B cell (primary cell): ENCODE measurements at regions not wholly inside any gene's neighbourhood (a gene's known extent, or its start where the extent isn't known, plus 50 kb on each side); places are given as distances from the start of the nearest gene placed in this dataset.

Experiments
- ATAC-seq: fragments of 200-7000 bp; cut with Tn5 transposase; one replicate; pipeline ENCODE4 v1.10.0; 2021; ENCODE audit warnings: low read depth, mild to moderate bottlenecking, moderate number of reproducible peaks, moderate library complexity
- CTCF ChIA-PET: fragments of 350-600 bp; sonication (Branson Sonifier 250); formaldehyde crosslinking; loops from one replicate; lab custom pipeline; 2021; ENCODE audit warnings: antibody characterized with exemption, inconsistent platforms; lab: Charles Lee
- POLR2A ChIA-PET: fragments of 350-600 bp; sonication (Branson Sonifier 250); formaldehyde crosslinking; loops from one replicate; lab custom pipeline; 2021; ENCODE audit warnings: antibody characterized with exemption; lab: Charles Lee
- DNase-seq: peaks from one replicate; pipeline ENCODE4 v3.0.0; 2013
- H2AFZ ChIP-seq: 2 replicates; pipeline ENCODE4 v1.6.1; 2012; ENCODE audit warnings: mild to moderate bottlenecking, low read depth, low read length; ENCODE audit not compliant: insufficient read depth, poor library complexity, severe bottlenecking
- H3K27ac ChIP-seq, 2 donors: 1 replicate in 1 of 2; 2 replicates in 1 of 2; pipeline ENCODE4 v1.5.1; 2012 to 2013; ENCODE audit warnings: low read length in 2 of 2, mild to moderate bottlenecking in 2 of 2, moderate library complexity in 1 of 2
- H3K27me3 ChIP-seq, 4 experiments: fragments of 200-600 bp in 1 of 4; sonication (generic) in 1 of 4; replicated peaks in 1 of 4; 1 replicate in 2 of 4; 2 replicates in 2 of 4; pipeline versions ENCODE4 v1.6.1 to v1.7.0; 2013 to 2016; ENCODE audit warnings: low read length in 3 of 4, mild to moderate bottlenecking in 2 of 4, mixed read lengths in 1 of 4, moderate library complexity in 1 of 4; ENCODE audit not compliant: insufficient read depth in 4 of 4, control insufficient read depth in 3 of 4; ENCODE audit errors: control extremely low read depth in 1 of 4
- H3K36me3 ChIP-seq, 2 experiments: replicated peaks in 1 of 2; 1 replicate in 1 of 2; 2 replicates in 1 of 2; pipeline versions ENCODE4 v1.6.1 to v1.7.1; 2013; ENCODE audit warnings: low read length in 1 of 2; ENCODE audit not compliant: insufficient read depth in 2 of 2, control insufficient read depth in 1 of 2; ENCODE audit errors: control extremely low read depth in 1 of 2, extremely low read depth in 1 of 2
- H3K4me1 ChIP-seq, 2 donors: fragments of 200-600 bp in 1 of 2; sonication (generic) in 1 of 2; 1 replicate in 1 of 2; 2 replicates in 1 of 2; pipeline versions ENCODE4 v1.5.1 to v1.6.1; 2013 to 2017; ENCODE audit warnings: low read length in 2 of 2; ENCODE audit not compliant: control insufficient read depth in 2 of 2, insufficient read depth in 2 of 2
- H3K4me2 ChIP-seq: replicated peaks from 2 replicates; pipeline ENCODE3; 2012; ENCODE audit warnings: mild to moderate bottlenecking, low read depth, low read length; ENCODE audit not compliant: poor library complexity, severe bottlenecking
- H3K4me3 ChIP-seq, 5 experiments: fragments of 200-600 bp in 1 of 5; sonication (generic) in 1 of 5; 1 replicate in 3 of 5; 2 replicates in 2 of 5; pipeline versions ENCODE4 v1.5.1 to v1.7.0; 2011 to 2016; ENCODE audit warnings: low read length in 4 of 5, mild to moderate bottlenecking in 4 of 5, low read depth in 2 of 5, control low read depth in 1 of 5, moderate library complexity in 1 of 5; ENCODE audit not compliant: insufficient read depth in 1 of 5; ENCODE audit errors: control extremely low read depth in 1 of 5, extremely low read depth in 1 of 5
- H3K79me2 ChIP-seq: fragments of 200-600 bp; sonication (generic); one replicate; pipeline ENCODE4 v1.6.0; 2016; ENCODE audit warnings: low read length; ENCODE audit not compliant: control insufficient read depth, insufficient read depth
- H3K9ac ChIP-seq: fragments of 200-600 bp; sonication (generic); 2 replicates; pipeline ENCODE4 v1.6.1; 2017; ENCODE audit warnings: mild to moderate bottlenecking, low read length, moderate library complexity
- H3K9me3 ChIP-seq, 3 donors: one replicate each; pipeline versions ENCODE4 v1.6.1 to v1.7.1; 2013; ENCODE audit warnings: low read length in 2 of 3; ENCODE audit not compliant: control insufficient read depth in 2 of 3, insufficient read depth in 1 of 3; ENCODE audit errors: control extremely low read depth in 1 of 3
- H4K20me1 ChIP-seq: 2 replicates; pipeline ENCODE4 v1.6.0; 2012; ENCODE audit warnings: mild to moderate bottlenecking, low read length; ENCODE audit not compliant: insufficient read depth, control insufficient read depth, poor library complexity, severe bottlenecking
- H3K27ac Mint-ChIP-seq: one replicate; pipeline ENCODE4 v1.8.0; 2021; ENCODE audit warnings: mixed read lengths
- H3K27me3 Mint-ChIP-seq: one replicate; pipeline ENCODE4 v1.8.0; 2021; ENCODE audit warnings: mixed read lengths
- H3K4me1 Mint-ChIP-seq: one replicate; pipeline ENCODE4 v1.8.0; 2021; ENCODE audit warnings: mixed read lengths
- H3K4me3 Mint-ChIP-seq: one replicate; pipeline ENCODE4 v1.8.0; 2021; ENCODE audit warnings: mixed read lengths
- H3K9me3 Mint-ChIP-seq: one replicate; pipeline ENCODE4 v1.8.0; 2022; ENCODE audit warnings: mixed read lengths; ENCODE audit not compliant: insufficient read depth
- CTCF ChIP-seq: fragments of 200-600 bp; IDR thresholded peaks from one replicate; pipeline ENCODE4 v1.8.0; 2022; ENCODE audit warnings: antibody characterized with exemption, mild to moderate bottlenecking
- EZH2 ChIP-seq: IDR thresholded peaks from 2 replicates; pipeline ENCODE4 v1.6.1; 2012; ENCODE audit warnings: borderline replicate concordance, low read depth, mild to moderate bottlenecking, moderate library complexity, low read length; ENCODE audit not compliant: insufficient read depth, poor library complexity, severe bottlenecking
- WGBS: methylation state at CpG from one replicate; pipeline ENCODE4 v1.1.5; 2013; ENCODE audit warnings: missing lambda C conversion rate; ENCODE audit not compliant: insufficient coverage; 5-methylcytosine and 5-hydroxymethylcytosine counted together
- intact Hi-C: fragments of 100-400 bp; cut with micrococcal nuclease; formaldehyde crosslinking; loops from one replicate; pipeline ENCODE4 v1.10.0; 2022

GRCh38 chr18:72391427-72391826 lies 152.7 kb downstream of the CBLN2 start:
- H3K9ac ChIP-seq, result no peak overlapping the region
- intact Hi-C loops, result no loop called here
- no peaks in the 10 kb centered on the region for H3K36me3 ChIP-seq
- 95% methylated on average over 4 of the region's 4 CpGs for WGBS
- Mint-ChIP-seq H3K4me1 (no peaks in the 10 kb centered on the region), H3K27me3 (no peaks in the 10 kb centered on the region), H3K27ac (no peak overlapping the region), H3K9me3 (peaks cover 4% of the 10 kb centered on the region), H3K4me3 (no peak overlapping the region)
- H3K4me2 ChIP-seq, result no peak overlapping the region
- H2AFZ ChIP-seq, result no peak overlapping the region
- ChIA-PET CTCF (interaction anchor here (0.5 kb wide), 1 partner anchor 261 kb away, joined by 5 read pairs; no protein-coding TSS in a partner anchor), POLR2A (no interaction called here)
- no peaks in the 10 kb centered on the region for H3K27me3 ChIP-seq
- ATAC-seq (no peak), DNase-seq (no peak)
- no peaks in the 10 kb centered on the region for H3K9me3 ChIP-seq
- no peaks in the 10 kb centered on the region for H4K20me1 ChIP-seq
- H3K4me3 ChIP-seq, result no peak overlapping the region
- H3K27ac ChIP-seq, result no peak overlapping the region
- H3K4me1 ChIP-seq, result no peaks in the 10 kb centered on the region
- no peaks in the 10 kb centered on the region for H3K79me2 ChIP-seq
- TF ChIP-seq EZH2 (no peak), CTCF (no peak)

GRCh38 chr18:72378016-72378415 lies 166.1 kb downstream of the CBLN2 start:
- no peak for DNase-seq
- no peaks in the 10 kb centered on the region for H3K27me3 ChIP-seq
- WGBS, result no CpG with 5 or more reads among the region's 4 CpGs
- H3K36me3 ChIP-seq, result no peaks in the 10 kb centered on the region
- H3K79me2 ChIP-seq, result no peaks in the 10 kb centered on the region
- Mint-ChIP-seq H3K27me3 (no peaks in the 10 kb centered on the region), H3K4me3 (no peak overlapping the region), H3K9me3 (no peaks in the 10 kb centered on the region), H3K4me1 (no peaks in the 10 kb centered on the region), H3K27ac (no peak overlapping the region)
- H3K9ac ChIP-seq, result no peak overlapping the region
- no peaks in the 10 kb centered on the region for H3K4me1 ChIP-seq
- no peaks in the 10 kb centered on the region for H4K20me1 ChIP-seq
- TF ChIP-seq CTCF, result no peak
- TF ChIP-seq EZH2, result no peak
- ChIA-PET POLR2A (no interaction called here), CTCF (no interaction called here)
- intact Hi-C loops, result no loop called here
- H2AFZ ChIP-seq, result no peak overlapping the region
- ATAC-seq, result no peak
- H3K9me3 ChIP-seq, result peaks cover 0 to 3% (median 1%) of the 10 kb centered on the region in 3 donors
- H3K27ac ChIP-seq, result no peak overlapping the region
- H3K4me3 ChIP-seq, result no peak overlapping the region
- H3K4me2 ChIP-seq, result no peak overlapping the region
